D721Med (cell line): ENCODE measurements at regions not wholly inside any gene's neighbourhood (a gene's known extent, or its start where the extent isn't known, plus 50 kb on each side); places are given as distances from the start of the nearest gene placed in this dataset.

Experiments
- DNase-seq: peaks from one replicate; pipeline ENCODE4 v3.0.0; 2011; ENCODE audit warnings: low spot score; ENCODE audit not compliant: insufficient read length
- FAIRE-seq: peaks from 2 replicates; lab custom pipeline; 2011; peaks lifted over from hg19 to GRCh38; lab: Jason Lieb, UNC
- CTCF ChIP-seq: IDR thresholded peaks from 2 replicates; pipeline ENCODE4 v1.5.1; 2012; ENCODE audit warnings: mild to moderate bottlenecking, control low read depth; ENCODE audit not compliant: insufficient read depth; ENCODE audit errors: missing control alignments

- no peak for TF ChIP-seq CTCF
- FAIRE-seq (no peak), DNase-seq (no peak)
Measured at GRCh38 chr11:103673773-103674172, 362.7 kb upstream of the DDI1 start.

- no peak for DNase-seq
- FAIRE-seq = no peak
- no peak for TF ChIP-seq CTCF
Measured at GRCh38 chr11:103676413-103676812, 360.0 kb upstream of the DDI1 start.

GRCh38 chr11:103680826-103681225 lies 355.6 kb upstream of the DDI1 start:
- FAIRE-seq = no peak
- no peak for DNase-seq
- no peak for TF ChIP-seq CTCF

- FAIRE-seq = no peak
- no peak for DNase-seq
Measured at GRCh38 chr11:103681855-103682254, 354.6 kb upstream of the DDI1 start.

GRCh38 chr11:103682318-103683184 lies 353.9 kb upstream of the DDI1 start:
- TF ChIP-seq CTCF = peak; percentile 91
- DNase-seq = peak; percentile 14
- FAIRE-seq = peak; percentile 91

More at GRCh38 chr11:103681855-103682254, 354.6 kb upstream of the DDI1 start:
- no peak for TF ChIP-seq CTCF

- no peak for DNase-seq
- no peak for TF ChIP-seq CTCF
- no peak for FAIRE-seq
Measured at GRCh38 chr11:103683576-103683975, 352.9 kb upstream of the DDI1 start.

- TF ChIP-seq CTCF = no peak
- DNase-seq = no peak
- no peak for FAIRE-seq
Measured at GRCh38 chr11:103688924-103689323, 347.5 kb upstream of the DDI1 start.
